ENCODE measurements at regions not wholly inside any gene's neighbourhood (a gene's known extent, or its start where the extent isn't known, plus 50 kb on each side); places are given as distances from the start of the nearest gene placed in this dataset.

DNA sequence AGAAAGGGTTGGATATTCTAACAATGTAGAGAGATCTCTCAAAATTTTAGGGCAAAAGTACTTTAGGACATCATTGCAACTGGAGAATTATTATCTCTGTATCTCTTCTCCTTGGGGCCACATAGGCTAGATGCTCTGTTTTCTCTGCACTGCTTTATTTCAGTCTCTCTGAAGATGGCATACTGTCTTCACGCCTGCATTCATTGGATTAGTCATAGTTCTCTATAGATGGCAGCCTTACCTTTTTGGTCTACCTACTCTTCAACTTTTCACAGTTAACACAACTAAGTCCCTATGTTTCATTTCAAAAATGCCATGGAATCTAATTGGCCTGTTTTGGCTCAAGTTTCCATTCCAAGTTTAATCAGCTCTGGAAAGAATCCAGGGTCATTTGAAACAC, 1623.3 kb upstream of the B3GALT2 start:
- H3K9me1 ChIP-seq (replicated peaks; ENCODE audit: control insufficient read depth, extremely low read depth, insufficient read depth, low read length) = no peaks in the 10 kb centered on the region
- dilution Hi-C loops (cut with MboI; ENCODE audit: extremely low pct_ligation_motif_present, low sequenced_read_pairs) = no loop called here
- H3K27ac ChIP-seq (ENCODE audit: insufficient read depth, low read depth, low read length) = no peak overlapping the region
- no peak for DNase-seq (ENCODE audit: low read depth, low spot score)
- TF ChIP-seq, protein P1, sequence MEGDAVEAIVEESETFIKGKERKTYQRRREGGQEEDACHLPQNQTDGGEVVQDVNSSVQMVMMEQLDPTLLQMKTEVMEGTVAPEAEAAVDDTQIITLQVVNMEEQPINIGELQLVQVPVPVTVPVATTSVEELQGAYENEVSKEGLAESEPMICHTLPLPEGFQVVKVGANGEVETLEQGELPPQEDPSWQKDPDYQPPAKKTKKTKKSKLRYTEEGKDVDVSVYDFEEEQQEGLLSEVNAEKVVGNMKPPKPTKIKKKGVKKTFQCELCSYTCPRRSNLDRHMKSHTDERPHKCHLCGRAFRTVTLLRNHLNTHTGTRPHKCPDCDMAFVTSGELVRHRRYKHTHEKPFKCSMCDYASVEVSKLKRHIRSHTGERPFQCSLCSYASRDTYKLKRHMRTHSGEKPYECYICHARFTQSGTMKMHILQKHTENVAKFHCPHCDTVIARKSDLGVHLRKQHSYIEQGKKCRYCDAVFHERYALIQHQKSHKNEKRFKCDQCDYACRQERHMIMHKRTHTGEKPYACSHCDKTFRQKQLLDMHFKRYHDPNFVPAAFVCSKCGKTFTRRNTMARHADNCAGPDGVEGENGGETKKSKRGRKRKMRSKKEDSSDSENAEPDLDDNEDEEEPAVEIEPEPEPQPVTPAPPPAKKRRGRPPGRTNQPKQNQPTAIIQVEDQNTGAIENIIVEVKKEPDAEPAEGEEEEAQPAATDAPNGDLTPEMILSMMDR (IDR thresholded peaks at IDR 0.05; ENCODE audit: extremely low read depth in 1 of 2, insufficient read depth in 1 of 2, low read depth in 1 of 2, low read length in 2 of 2) = no peak
- TF ChIP-seq POLR2A (IDR thresholded peaks at IDR 0.05; ENCODE audit: low read depth, low read length) (no peak), POLR2AphosphoS5 (IDR thresholded peaks at IDR 0.05; ENCODE audit: insufficient read depth, low read depth, low read length) (no peak), GATA2 (IDR thresholded peaks at IDR 0.05; ENCODE audit: insufficient read depth, insufficient read length, low read depth, low read length) (no peak), FOS (IDR thresholded peaks at IDR 0.05; ENCODE audit: borderline replicate concordance, insufficient read depth, low read length) (no peak), MYC (IDR thresholded peaks at IDR 0.05; ENCODE audit: low read depth, low read length) (no peak), JUN (IDR thresholded peaks at IDR 0.05; ENCODE audit: borderline replicate concordance, insufficient read depth, insufficient read length, low read depth) (no peak), EZH2 (IDR thresholded peaks at IDR 0.05; ENCODE audit: borderline replicate concordance, low read depth, low read length, severe bottlenecking) (no peak)
- TF ChIP-seq, protein P2, sequence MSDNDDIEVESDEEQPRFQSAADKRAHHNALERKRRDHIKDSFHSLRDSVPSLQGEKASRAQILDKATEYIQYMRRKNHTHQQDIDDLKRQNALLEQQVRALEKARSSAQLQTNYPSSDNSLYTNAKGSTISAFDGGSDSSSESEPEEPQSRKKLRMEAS (IDR thresholded peaks at IDR 0.05; ENCODE audit: insufficient read depth, insufficient read length) = no peak
- no peaks in the 10 kb centered on the region for H3K4me1 ChIP-seq (ENCODE audit: control insufficient read depth, extremely low read depth, insufficient read depth, low read length)
- intact Hi-C loops (cut with micrococcal nuclease) = no loop called here
- H4K20me1 ChIP-seq (replicated peaks; ENCODE audit: control insufficient read depth, extremely low read depth, insufficient read depth, low read length) = no peaks in the 10 kb centered on the region
- H2AFZ ChIP-seq (ENCODE audit: low read depth, low read length) = no peak overlapping the region
- ChIA-PET POLR2A (no interaction called here), CTCF (no interaction called here)
- no peaks in the 10 kb centered on the region for H3K36me3 ChIP-seq (ENCODE audit: control insufficient read depth in 2 of 2, extremely low read depth in 1 of 2, insufficient read depth in 2 of 2, low read length in 2 of 2)
- BruUV-seq (replicated peaks) = no TSS peak
- H3K27me3 ChIP-seq (ENCODE audit: control insufficient read depth in 2 of 2, insufficient read depth in 2 of 2, low read length in 2 of 2) = no peaks in the 10 kb centered on the region
- no peak overlapping the region for H3K9ac ChIP-seq (replicated peaks; ENCODE audit: extremely low read depth, insufficient read depth, low read length)
- H3K4me2 ChIP-seq (ENCODE audit: insufficient read depth, low read length) = no peak overlapping the region
- no peak for FAIRE-seq
- no peaks in the 10 kb centered on the region for H3K9me3 ChIP-seq (replicated peaks; ENCODE audit: control insufficient read depth, insufficient read depth, low read length)
- no peaks in the 10 kb centered on the region for H3K79me2 ChIP-seq (ENCODE audit: control insufficient read depth, insufficient read depth, low read length)
- no peak overlapping the region for H3K4me3 ChIP-seq (replicated peaks in 1 of 3; ENCODE audit: insufficient read depth in 1 of 3, low read depth in 1 of 3, low read length in 3 of 3)
